Mesothelial cell of epicardium (in vitro differentiated cells): ENCODE measurements at regions not wholly inside any gene's neighbourhood (a gene's known extent, or its start where the extent isn't known, plus 50 kb on each side); places are given as distances from the start of the nearest gene placed in this dataset.

ENCODE experiments used
- DNase-seq, 2 experiments: peaks; one replicate each; pipeline ENCODE4 v3.0.0; 2021; ENCODE audit warnings: low spot score in 2 of 2; ENCODE audit not compliant: unreplicated experiment in 2 of 2
- H3K27ac Mint-ChIP-seq: 2 replicates; pipeline ENCODE4 v1.8.0; 2021; ENCODE audit warnings: mixed read lengths
- H3K27me3 Mint-ChIP-seq: 2 replicates; pipeline ENCODE4 v1.8.0; 2021; ENCODE audit warnings: low read depth, mixed read lengths
- H3K36me3 Mint-ChIP-seq: 2 replicates; pipeline ENCODE4 v1.8.0; 2021; ENCODE audit warnings: mixed read lengths
- H3K4me1 Mint-ChIP-seq: 2 replicates; pipeline ENCODE4 v1.8.0; 2021; ENCODE audit warnings: mixed read lengths
- H3K4me3 Mint-ChIP-seq: 2 replicates; pipeline ENCODE4 v1.8.0; 2021; ENCODE audit warnings: mild to moderate bottlenecking, moderate library complexity, mixed read lengths
- H3K9me3 Mint-ChIP-seq: 2 replicates; pipeline ENCODE4 v1.8.0; 2021; ENCODE audit warnings: mixed read lengths
- CTCF ChIP-seq: fragments of 200-600 bp; sonication (generic); IDR thresholded peaks from one replicate; pipeline ENCODE4 v1.5.0; 2021; ENCODE audit warnings: antibody characterized with exemption; ENCODE audit not compliant: unreplicated experiment

DNA sequence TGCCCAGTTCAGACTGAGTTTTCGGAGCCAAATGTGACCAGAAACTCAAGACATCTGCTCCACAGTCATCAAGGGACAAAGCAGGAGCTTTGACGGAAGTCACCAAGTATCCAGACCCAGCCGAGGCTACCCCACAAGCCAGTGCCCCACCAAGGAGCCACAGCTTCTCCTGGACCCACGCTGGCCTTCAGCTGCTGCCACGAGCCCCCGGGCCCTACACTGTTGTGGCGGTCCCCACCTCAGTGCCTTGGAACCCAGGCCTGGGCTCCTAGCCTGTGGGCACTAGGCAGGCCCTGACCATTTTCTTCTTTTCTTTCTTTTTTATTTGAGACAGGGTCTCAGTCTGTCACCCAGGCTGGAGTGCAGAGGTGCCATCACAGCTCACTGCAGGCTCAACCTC, 82.1 kb upstream of the NKX1-1 start:
- Mint-ChIP-seq H3K9me3 (peaks cover 38% of the 10 kb centered on the region), H3K36me3 (no peaks in the 10 kb centered on the region), H3K4me1 (peaks cover 2% of the 10 kb centered on the region), H3K4me3 (no peak overlapping the region), H3K27ac (no peak overlapping the region), H3K27me3 (peaks cover 17% of the 10 kb centered on the region)
- TF ChIP-seq CTCF, result no peak
- DNase-seq, result no peak

GRCh38 chr4:1487761-1488160, 81.5 kb upstream of the NKX1-1 start:
- no peak for DNase-seq
- Mint-ChIP-seq H3K9me3 (peaks cover 44% of the 10 kb centered on the region), H3K36me3 (no peaks in the 10 kb centered on the region), H3K27me3 (peaks cover 17% of the 10 kb centered on the region), H3K4me1 (peaks cover 2% of the 10 kb centered on the region), H3K27ac (no peak overlapping the region), H3K4me3 (no peak overlapping the region)
- TF ChIP-seq CTCF, result no peak

GRCh38 chr4:1487106-1487505, 80.9 kb upstream of the NKX1-1 start:
- peaks cover 48% of the 10 kb centered on the region for H3K9me3 Mint-ChIP-seq

GRCh38 chr4:1485280-1485679, 79.0 kb upstream of the NKX1-1 start:
- Mint-ChIP-seq H3K27me3 (peaks cover 11% of the 10 kb centered on the region), H3K36me3 (no peaks in the 10 kb centered on the region), H3K9me3 (peaks cover 58% of the 10 kb centered on the region), H3K27ac (no peak overlapping the region), H3K4me1 (no peaks in the 10 kb centered on the region), H3K4me3 (no peak overlapping the region)
- no peak for TF ChIP-seq CTCF
- no peak for DNase-seq

More at GRCh38 chr4:1487106-1487505, 80.9 kb upstream of the NKX1-1 start:
- DNase-seq, result no peak
- Mint-ChIP-seq H3K4me3 (no peak overlapping the region), H3K36me3 (no peaks in the 10 kb centered on the region), H3K27me3 (peaks cover 11% of the 10 kb centered on the region), H3K4me1 (peaks cover 2% of the 10 kb centered on the region), H3K27ac (no peak overlapping the region)
- no peak for TF ChIP-seq CTCF

GRCh38 chr4:1480720-1481119, 74.5 kb upstream of the NKX1-1 start:
- DNase-seq, result peak in 1 of 2 experiments; percentile 9
- Mint-ChIP-seq H3K27ac (no peak overlapping the region), H3K4me3 (no peak overlapping the region), H3K4me1 (no peaks in the 10 kb centered on the region), H3K9me3 (peaks cover 52% of the 10 kb centered on the region), H3K27me3 (peaks cover 1% of the 10 kb centered on the region), H3K36me3 (no peaks in the 10 kb centered on the region)
- no peak for TF ChIP-seq CTCF

DNA sequence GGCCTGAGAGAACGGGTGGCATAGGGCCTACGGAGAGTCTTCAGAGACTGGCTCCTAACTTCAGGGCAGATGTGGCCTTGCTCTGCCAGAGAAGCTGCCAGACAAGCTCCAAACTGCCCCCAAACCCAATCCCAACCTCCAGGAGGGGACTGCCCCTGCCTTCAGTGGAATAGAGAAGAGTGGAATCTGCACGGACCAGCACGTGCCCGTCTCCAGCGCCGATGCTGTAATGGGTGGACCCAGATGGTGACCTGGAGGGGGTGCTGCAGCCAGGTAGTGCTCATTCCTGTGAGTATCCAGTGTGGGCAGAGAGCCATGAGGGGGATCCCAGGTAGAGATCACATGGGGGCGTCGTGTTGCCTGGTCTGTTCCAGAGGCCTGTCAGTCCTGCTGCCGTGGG, 73.2 kb upstream of the NKX1-1 start:
- Mint-ChIP-seq H3K4me3 (no peak overlapping the region), H3K27ac (no peak overlapping the region), H3K27me3 (peaks cover 4% of the 10 kb centered on the region), H3K9me3 (peaks cover 46% of the 10 kb centered on the region), H3K4me1 (no peaks in the 10 kb centered on the region), H3K36me3 (no peaks in the 10 kb centered on the region)
- no peak for TF ChIP-seq CTCF
- no peak for DNase-seq
